C4-2B (cell line): ENCODE measurements at regions not wholly inside any gene's neighbourhood (a gene's known extent, or its start where the extent isn't known, plus 50 kb on each side); places are given as distances from the start of the nearest gene placed in this dataset.

Experiments
- CTCF ChIP-seq: fragments of 450-650 bp; conservative IDR thresholded peaks from 2 replicates; pipeline ENCODE4 v1.5.1; 2017; ENCODE audit warnings: mild to moderate bottlenecking
- ZFX ChIP-seq: fragments of 450-650 bp; IDR thresholded peaks from 2 replicates; pipeline ENCODE4 v1.6.1; 2017

GRCh38 chr15:39409876-39410530 lies 170.9 kb upstream of the THBS1 start:
- TF ChIP-seq ZFX, result no peak
- no peak for TF ChIP-seq CTCF
